Tibial artery (tissue), 4 donors: ENCODE measurements at regions not wholly inside any gene's neighbourhood (a gene's known extent, or its start where the extent isn't known, plus 50 kb on each side); places are given as distances from the start of the nearest gene placed in this dataset.
A peak's percentile ranks its signal among the peaks of the same experiment; 100 is the strongest.

Source experiments
- DNase-seq, 2 donors: peaks; one replicate each; pipeline ENCODE4 v3.0.0-alpha.2; 2019
- H3K27ac ChIP-seq, 2 donors: fragments of 200-600 bp; sonication (generic) in 1 of 2; 1 replicate in 1 of 2; 2 replicates in 1 of 2; pipeline ENCODE4 v1.5.1; 2018 to 2019; ENCODE audit warnings: mild to moderate bottlenecking in 1 of 2
- H3K27me3 ChIP-seq, 2 donors: fragments of 200-600 bp; sonication (generic) in 1 of 2; one replicate each; pipeline versions ENCODE4 v1.5.1 to v1.6.0; 2016 to 2019
- H3K36me3 ChIP-seq, 3 donors: fragments of 200-600 bp; sonication (generic) in 2 of 3; one replicate each; pipeline ENCODE4 v1.5.1; 2016 to 2019; ENCODE audit warnings: mild to moderate bottlenecking in 2 of 3
- H3K4me1 ChIP-seq, 4 donors: fragments of 200-600 bp; sonication (generic) in 2 of 4; 1 replicate in 3 of 4; 2 replicates in 1 of 4; pipeline ENCODE4 v1.5.1; 2016 to 2019
- H3K4me3 ChIP-seq, 2 donors: fragments of 200-600 bp; sonication (generic) in 1 of 2; 1 replicate in 1 of 2; 2 replicates in 1 of 2; pipeline ENCODE4 v1.5.1; 2018 to 2019; ENCODE audit warnings: mild to moderate bottlenecking in 2 of 2
- H3K9me3 ChIP-seq, 3 donors: fragments of 200-600 bp; sonication (generic) in 1 of 3; one replicate each; pipeline ENCODE4 v1.5.1; 2016 to 2019
- intact Hi-C: fragments of 100-400 bp; cut with DNase I; formaldehyde crosslinking; loops from one replicate; pipeline ENCODE4 v1.15.0; 2023; ENCODE audit warnings: low total_unique reads
- TF ChIP-seq, protein P1 (sequence below), 2 experiments: fragments of 200-600 bp in 1 of 2; fragments of 450-650 bp in 1 of 2; IDR thresholded peaks; one replicate each; pipeline ENCODE4 v1.5.1; 2017 to 2019; ENCODE audit warnings: antibody characterized with exemption in 2 of 2, mild to moderate bottlenecking in 1 of 2, moderate library complexity in 1 of 2

DNA sequence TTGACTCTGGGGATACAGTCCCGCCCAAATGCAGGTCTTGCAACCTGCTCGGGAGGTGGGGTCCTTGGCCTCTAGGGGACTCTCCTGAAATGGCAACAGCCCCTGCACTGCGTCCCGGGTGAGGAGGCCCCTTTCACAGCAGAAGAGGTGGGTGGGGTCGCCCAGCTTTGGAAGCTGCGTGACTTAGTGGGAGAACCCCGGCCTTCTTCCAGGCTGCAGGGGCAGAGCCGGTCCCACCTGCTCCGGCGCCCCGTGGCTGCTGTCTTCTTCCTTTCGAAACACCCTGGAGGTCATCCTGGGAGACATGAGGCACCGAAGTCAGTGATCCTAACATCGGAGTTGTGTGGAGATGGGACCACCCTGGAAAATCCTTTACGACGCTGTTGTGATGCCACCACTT lies 103.7 kb upstream of the ADRA2C start:
- TF ChIP-seq, protein P1, sequence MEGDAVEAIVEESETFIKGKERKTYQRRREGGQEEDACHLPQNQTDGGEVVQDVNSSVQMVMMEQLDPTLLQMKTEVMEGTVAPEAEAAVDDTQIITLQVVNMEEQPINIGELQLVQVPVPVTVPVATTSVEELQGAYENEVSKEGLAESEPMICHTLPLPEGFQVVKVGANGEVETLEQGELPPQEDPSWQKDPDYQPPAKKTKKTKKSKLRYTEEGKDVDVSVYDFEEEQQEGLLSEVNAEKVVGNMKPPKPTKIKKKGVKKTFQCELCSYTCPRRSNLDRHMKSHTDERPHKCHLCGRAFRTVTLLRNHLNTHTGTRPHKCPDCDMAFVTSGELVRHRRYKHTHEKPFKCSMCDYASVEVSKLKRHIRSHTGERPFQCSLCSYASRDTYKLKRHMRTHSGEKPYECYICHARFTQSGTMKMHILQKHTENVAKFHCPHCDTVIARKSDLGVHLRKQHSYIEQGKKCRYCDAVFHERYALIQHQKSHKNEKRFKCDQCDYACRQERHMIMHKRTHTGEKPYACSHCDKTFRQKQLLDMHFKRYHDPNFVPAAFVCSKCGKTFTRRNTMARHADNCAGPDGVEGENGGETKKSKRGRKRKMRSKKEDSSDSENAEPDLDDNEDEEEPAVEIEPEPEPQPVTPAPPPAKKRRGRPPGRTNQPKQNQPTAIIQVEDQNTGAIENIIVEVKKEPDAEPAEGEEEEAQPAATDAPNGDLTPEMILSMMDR (IDR thresholded peaks at IDR 0.05), result no peak
- DNase-seq, result no peak
- Histone ChIP-seq H3K4me3 (no peak overlapping the region), H3K9me3 (peaks cover 0 to 8% (median 0%) of the 10 kb centered on the region in 3 donors), H3K27me3 (no peaks in the 10 kb centered on the region), H3K4me1 (peaks cover under 1 to 20% (median 13%) of the 10 kb centered on the region in 4 donors), H3K36me3 (no peaks in the 10 kb centered on the region), H3K27ac (no peak overlapping the region)
- intact Hi-C loops, result loop anchor here (5.0 kb wide), 1 partner anchor 40 kb away; no protein-coding TSS in a partner anchor

- intact Hi-C loops, result loop anchor here (5.0 kb wide), 1 partner anchor 40 kb away; no protein-coding TSS in a partner anchor
- Histone ChIP-seq H3K4me3 (no peak overlapping the region), H3K4me1 (peaks cover 5 to 26% (median 18%) of the 10 kb centered on the region in 4 donors), H3K9me3 (peaks cover 0 to 4% (median 0%) of the 10 kb centered on the region in 3 donors), H3K27ac (no peak overlapping the region), H3K27me3 (no peaks in the 10 kb centered on the region), H3K36me3 (no peaks in the 10 kb centered on the region)
- no peak for DNase-seq
- TF ChIP-seq, protein P1 (IDR thresholded peaks at IDR 0.05), result no peak
Measured at GRCh38 chr4:3661989-3662388, 104.2 kb upstream of the ADRA2C start.

- Histone ChIP-seq H3K9me3 (no peaks in the 10 kb centered on the region), H3K27me3 (no peaks in the 10 kb centered on the region), H3K36me3 (no peaks in the 10 kb centered on the region), H3K4me3 (no peak overlapping the region), H3K27ac (no peak overlapping the region), H3K4me1 (peaks cover 5 to 35% (median 25%) of the 10 kb centered on the region in 4 donors)
- intact Hi-C loops, result loop anchor here (5.0 kb wide), 1 partner anchor 41 kb away; no protein-coding TSS in a partner anchor
- no peak for DNase-seq
- TF ChIP-seq, protein P1 (IDR thresholded peaks at IDR 0.05), result no peak
Measured at GRCh38 chr4:3660928-3661515, 105.2 kb upstream of the ADRA2C start.

GRCh38 chr4:3660086-3660927 lies 105.9 kb upstream of the ADRA2C start:
- Histone ChIP-seq H3K4me3 (no peak overlapping the region), H3K9me3 (no peaks in the 10 kb centered on the region), H3K27me3 (no peaks in the 10 kb centered on the region), H3K4me1 (peaks cover 5 to 43% (median 27%) of the 10 kb centered on the region in 4 donors), H3K36me3 (no peaks in the 10 kb centered on the region), H3K27ac (peak overlapping the region in 1 of 2 donors; percentile 80)
- TF ChIP-seq, protein P1 (IDR thresholded peaks at IDR 0.05), result no peak
- DNase-seq, result no peak
- intact Hi-C loops, result loop anchor here (5.0 kb wide), 1 partner anchor 42 kb away; no protein-coding TSS in a partner anchor

GRCh38 chr4:3659131-3659530 lies 107.1 kb upstream of the ADRA2C start:
- Histone ChIP-seq H3K27me3 (no peaks in the 10 kb centered on the region), H3K4me1 (peaks cover 5 to 44% (median 27%) of the 10 kb centered on the region in 4 donors), H3K4me3 (no peak overlapping the region), H3K9me3 (no peaks in the 10 kb centered on the region), H3K36me3 (no peaks in the 10 kb centered on the region), H3K27ac (peak overlapping the region; percentile 80 to 89)
- intact Hi-C loops, result no loop called here
- DNase-seq, result no peak
- TF ChIP-seq, protein P1 (IDR thresholded peaks at IDR 0.05), result no peak
